ENCODE measurements at regions not wholly inside any gene's neighbourhood (a gene's known extent, or its start where the extent isn't known, plus 50 kb on each side); places are given as distances from the start of the nearest gene placed in this dataset.

DNA sequence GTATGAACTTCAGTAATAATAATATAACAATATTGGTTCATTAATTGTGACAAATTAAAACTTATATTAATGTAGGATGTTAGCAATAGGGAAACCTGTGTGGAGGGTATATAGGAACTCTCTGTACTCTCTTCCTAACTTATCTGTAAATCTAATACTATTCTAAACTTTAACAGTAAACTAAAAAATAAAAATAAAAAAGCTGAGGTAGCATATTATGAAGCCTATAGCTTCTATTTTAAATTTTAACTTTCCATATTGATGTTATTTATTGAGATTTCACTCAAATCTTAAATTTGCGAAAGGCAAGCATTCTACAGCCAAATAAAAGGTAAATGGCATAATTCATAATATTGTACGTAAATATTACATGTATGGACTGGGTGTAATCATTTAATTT, 326.4 kb downstream of the MEI4 start:
- DNase-seq (ENCODE audit: low spot score), result no peak

DNA sequence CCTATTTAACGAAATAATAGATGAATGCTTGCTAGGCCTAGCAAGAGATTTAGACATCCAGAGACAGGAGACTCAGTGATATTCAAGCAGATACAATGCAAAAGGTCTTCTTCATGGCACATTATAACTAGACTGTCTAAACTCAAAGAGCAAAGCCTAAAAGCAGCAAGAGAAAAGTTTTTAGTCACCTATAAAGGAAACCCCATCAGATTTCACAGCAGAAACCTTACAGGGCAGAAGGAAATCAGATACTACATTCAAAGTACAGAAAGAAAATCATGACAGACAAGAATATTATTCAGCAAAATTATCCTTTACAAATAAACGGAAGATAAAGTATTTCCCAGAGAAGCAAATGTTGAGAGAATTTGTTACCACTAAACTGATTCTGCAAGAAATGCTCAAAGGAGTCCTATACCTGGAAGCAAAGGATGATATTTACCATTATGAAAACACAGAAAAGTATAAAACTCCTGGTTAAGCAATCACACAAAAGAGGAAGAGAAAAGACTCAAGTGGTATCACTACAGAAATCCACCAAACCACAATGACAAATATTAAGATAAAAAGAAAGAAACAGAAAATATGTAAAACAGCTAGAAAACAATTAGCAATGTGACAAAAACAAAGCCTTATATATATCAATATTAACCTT, 333.7 kb downstream of the MEI4 start:
- DNase-seq (ENCODE audit: low spot score), result no peak

- no peak for DNase-seq (ENCODE audit: low spot score)
Measured at GRCh38 chr6:77987035-77987384, 334.2 kb downstream of the MEI4 start.

DNA sequence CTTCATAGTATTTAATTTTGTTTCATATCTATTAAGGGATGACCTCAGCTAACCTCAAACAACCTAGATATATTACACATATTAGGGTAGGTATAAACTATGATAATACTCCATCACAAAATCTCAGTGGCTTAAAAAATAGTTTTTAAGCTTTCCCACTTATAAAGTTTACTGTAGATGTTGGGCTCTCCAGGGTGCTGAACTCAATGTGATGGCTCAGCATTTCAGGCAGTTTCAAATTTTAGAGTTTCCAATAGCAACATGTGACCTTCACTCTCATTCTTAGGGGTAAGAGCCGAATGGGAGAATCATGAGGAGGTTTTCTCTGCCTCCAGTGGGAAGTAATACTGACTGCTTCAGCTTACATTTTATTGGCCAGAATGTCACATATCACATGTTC, 357.3 kb downstream of the MEI4 start:
- no peak for DNase-seq (ENCODE audit: low spot score)

DNA sequence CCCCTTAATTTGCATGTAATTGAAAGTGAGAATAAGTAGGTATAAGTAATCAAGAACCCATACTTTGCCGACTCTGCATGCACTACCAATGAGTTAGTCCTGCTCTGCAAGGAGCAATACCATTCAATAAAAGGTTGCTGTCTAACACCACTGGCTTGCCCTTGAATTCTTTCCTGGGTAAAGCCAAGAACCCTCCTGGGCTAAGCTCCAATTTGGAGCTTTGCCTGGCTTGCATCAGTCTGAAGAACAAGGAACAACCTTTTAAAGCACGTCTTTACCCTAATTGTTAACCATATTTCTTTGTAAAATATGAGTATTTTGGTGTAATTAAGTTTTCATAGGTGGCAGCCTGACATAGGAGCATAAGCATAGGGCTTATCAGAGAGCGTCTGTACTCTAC, 367.7 kb downstream of the MEI4 start:
- DNase-seq (ENCODE audit: low spot score), result no peak

DNA sequence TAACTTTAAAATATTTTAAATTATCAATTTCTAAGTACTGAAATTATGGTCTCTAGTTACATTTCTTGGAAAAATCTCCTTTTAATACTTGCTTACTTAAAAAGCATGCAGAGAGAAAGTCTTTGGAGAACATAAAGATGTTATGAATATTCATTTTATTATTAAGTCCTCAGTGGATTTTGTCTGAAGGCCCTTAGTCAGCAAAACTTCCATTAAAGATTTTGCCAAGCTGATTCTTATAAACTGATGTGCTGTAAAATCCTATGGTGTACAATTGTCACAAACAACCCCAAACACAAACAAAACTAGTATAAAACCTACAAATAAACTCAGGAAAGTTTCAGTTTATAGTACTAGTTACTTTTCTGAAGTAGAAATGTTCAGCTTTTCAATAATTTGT, 372.7 kb downstream of the MEI4 start:
- DNase-seq (ENCODE audit: low spot score), result no peak

GRCh38 chr6:78031228-78031627, 378.4 kb downstream of the MEI4 start:
- no peak for DNase-seq (ENCODE audit: low spot score)

DNA sequence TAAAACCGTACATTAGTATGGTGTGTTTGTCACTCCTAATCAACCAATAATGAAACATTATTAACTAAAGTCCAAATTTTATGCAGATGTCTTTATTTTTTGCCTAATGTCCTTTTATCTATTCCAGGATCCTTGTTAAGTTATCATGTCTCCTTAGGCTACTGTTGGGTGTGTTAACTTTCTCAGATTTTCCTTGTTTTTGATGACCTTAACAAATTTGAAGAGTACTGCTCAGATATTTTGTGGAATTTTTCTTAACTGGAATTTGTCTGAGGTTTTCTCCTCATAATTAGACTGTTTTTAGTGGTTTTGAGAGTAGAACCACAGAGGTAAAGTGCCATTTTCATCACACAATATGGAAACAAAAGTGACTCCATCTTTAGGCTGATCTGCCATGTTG, 406.3 kb downstream of the MEI4 start:
- DNase-seq (ENCODE audit: low spot score), result no peak

GRCh38 chr6:78062993-78063392, 410.2 kb downstream of the MEI4 start:
- no peak for DNase-seq (ENCODE audit: low spot score)

DNA sequence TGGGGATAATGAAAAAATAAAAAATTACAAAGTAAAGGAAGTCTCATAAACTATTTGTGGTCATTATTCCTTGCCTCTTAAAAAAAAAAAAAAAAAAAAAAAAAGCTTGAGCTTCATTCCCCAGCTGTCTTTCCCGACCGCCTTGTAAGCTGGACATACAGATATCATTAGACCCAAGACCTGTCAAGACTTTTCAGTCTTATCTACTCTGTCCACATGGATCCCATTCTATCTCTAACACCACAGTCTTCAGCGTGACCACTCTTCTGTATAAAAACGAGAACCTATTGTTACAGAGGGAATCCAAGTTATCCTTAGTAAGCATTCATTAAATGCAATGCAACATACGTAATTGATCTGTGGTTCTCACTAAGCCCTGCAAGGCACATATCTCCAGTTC, 423.5 kb downstream of the MEI4 start:
- DNase-seq (ENCODE audit: low spot score), result no peak

GRCh38 chr6:78089531-78089930, 436.7 kb downstream of the MEI4 start:
- DNase-seq (ENCODE audit: low spot score), result no peak

DNA sequence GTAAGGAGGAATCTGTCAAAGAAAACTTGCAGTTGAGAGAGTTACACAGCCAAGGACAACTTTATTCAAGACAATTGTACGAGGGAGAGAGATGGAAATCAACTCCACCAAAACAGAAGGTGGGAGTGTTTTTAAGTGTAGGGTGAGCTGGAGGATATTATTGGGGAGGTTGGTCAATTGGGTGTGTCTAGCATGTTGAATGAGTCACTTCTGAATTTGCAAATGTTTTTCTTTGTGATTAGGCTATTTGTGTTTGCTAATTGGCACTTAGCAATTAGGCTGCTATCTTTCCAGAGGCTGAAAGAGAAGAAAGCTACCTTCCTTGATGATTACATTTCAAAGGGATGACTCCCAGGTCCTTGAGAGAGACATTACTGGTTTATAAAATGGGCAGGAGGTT, 441.1 kb downstream of the MEI4 start:
- no peak for DNase-seq (ENCODE audit: low spot score)

DNA sequence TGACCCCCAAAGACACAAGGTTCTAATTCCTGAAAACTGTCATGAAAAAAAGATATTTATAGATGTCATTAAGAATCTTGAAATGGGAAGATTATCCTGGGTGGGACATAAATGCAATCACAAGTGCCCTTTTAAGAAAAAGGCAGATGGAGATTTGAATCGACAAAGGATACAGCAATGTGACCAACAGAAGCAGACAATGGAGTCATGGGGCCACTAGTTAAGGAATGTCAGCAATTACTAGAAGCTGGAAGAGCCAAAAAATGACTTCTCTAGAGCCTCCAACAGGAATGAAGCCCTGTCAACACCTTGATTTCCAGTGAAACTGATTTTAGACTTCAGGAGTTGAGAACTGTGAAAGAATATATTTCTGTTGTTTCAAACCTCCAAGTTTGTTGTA, 448.5 kb downstream of the MEI4 start:
- DNase-seq (ENCODE audit: low spot score), result no peak

- DNase-seq (ENCODE audit: low spot score), result no peak
Measured at GRCh38 chr6:78110641-78111040, 457.8 kb downstream of the MEI4 start.

DNA sequence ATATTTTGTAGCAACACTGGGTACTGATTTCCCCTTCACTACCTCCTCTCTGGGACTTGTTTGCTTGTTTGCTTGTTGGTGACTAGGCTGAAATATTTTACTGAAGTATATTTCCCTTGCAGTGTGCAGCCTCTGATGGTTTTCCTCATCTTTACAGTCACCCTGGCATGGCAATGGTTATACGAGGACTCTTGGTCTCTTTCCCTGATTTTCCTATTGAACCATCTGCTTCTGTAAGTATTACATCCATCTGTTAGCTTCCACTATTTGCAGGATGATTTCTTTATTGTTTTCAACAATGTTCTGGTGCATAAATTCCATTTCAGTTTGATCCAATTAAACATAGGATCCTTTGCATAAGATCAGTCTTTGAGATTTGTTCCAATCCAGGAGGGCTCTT, 465.1 kb downstream of the MEI4 start:
- DNase-seq (ENCODE audit: low spot score), result no peak

- no peak for DNase-seq (ENCODE audit: low spot score)
Measured at GRCh38 chr6:78131521-78131920, 478.7 kb downstream of the MEI4 start.

DNA sequence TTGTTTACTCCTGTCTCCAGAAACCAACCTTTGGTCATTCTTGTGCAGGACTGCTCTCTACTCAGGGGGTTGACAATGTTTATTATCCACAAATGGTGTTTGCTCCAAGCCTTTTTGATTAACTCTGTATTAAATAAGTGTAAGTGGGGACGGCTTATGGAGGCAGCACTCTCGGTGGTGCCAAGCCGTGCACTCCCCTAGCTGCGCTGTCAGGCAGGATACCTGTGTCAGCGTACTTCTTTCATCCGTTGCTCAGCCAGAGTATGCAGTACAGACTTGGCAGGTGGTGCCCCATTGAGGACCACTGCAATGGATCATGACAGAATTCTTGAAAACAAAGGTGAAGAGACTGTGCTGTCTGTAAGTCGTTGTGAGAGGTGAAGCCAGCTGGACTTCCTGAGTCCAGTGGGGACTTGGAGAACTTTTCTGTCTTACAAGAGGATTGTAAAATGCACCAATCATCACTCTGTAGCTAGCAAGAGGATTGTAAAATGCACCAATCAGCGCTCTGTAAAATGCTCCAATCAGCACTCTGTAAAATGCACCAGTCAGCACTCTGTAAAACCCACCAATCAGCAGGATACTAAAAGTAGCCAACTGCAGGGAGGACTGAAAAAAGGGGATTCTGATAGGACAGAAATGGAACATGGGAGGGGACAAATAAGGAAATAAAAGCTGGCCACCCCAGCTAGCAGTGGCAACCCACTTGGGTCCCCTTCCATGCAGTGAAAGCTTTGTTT, 480.0 kb downstream of the MEI4 start:
- DNase-seq (ENCODE audit: low spot score), result no peak

GRCh38 chr6:78150425-78150824, 497.6 kb downstream of the MEI4 start:
- DNase-seq (ENCODE audit: low spot score), result no peak

- DNase-seq (ENCODE audit: low spot score), result no peak
Measured at GRCh38 chr6:78153976-78154375, 501.1 kb downstream of the MEI4 start.

DNA sequence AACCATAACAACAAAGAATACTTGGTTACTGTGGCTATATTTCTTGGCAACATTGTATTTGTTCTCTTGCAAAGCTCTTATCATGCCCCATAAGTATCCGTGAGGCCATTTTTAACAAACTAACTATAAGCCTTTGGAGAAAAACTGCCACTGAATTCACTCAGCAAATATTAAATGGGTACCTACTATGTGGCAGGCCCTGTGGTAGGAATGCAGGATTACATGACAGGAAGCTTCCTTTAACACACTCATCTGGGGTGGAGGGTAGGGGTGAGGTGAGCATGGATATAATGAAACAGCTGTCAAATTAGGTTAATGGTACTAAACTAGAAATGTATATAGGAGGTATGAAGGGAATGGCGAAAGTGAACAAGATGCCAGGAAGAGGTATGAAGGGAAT, 504.8 kb downstream of the MEI4 start:
- no peak for DNase-seq (ENCODE audit: low spot score)

- no peak for DNase-seq (ENCODE audit: low spot score)
Measured at GRCh38 chr6:78188891-78189290, 536.1 kb downstream of the MEI4 start.

- DNase-seq (ENCODE audit: low spot score), result no peak
Measured at GRCh38 chr6:78192057-78192456, 539.2 kb downstream of the MEI4 start.

DNA sequence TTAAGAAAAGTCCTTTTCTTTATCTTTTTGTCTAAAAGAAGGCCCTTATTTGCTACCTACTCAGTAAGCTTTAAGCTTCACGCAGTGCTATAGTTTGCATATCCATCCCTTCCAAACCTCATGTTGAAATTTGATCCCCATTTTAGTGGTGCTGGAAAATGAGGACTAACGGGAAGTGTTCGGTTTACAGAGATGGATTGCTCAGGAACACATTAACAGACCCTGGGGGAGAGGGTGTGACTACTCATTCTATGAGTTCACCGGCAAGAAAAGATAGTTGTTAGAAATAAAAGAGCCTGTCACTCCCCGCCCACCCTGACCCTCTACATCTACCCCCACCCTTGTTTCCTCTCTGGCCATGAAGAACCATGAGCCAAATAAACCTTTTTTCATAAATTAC, 546.2 kb downstream of the MEI4 start:
- DNase-seq (ENCODE audit: low spot score), result no peak

- DNase-seq (ENCODE audit: low spot score), result no peak
Measured at GRCh38 chr6:78222226-78222625, 569.4 kb downstream of the MEI4 start.

All from GM03348 (cell line).